DOHH2 (cell line): ENCODE measurements at regions not wholly inside any gene's neighbourhood (a gene's known extent, or its start where the extent isn't known, plus 50 kb on each side); places are given as distances from the start of the nearest gene placed in this dataset.

Experiments used
- EZH2phosphoT487 ChIP-seq: fragments of 200-600 bp; sonication (generic); IDR thresholded peaks from 2 replicates; pipeline ENCODE4 v1.6.1; 2017; ENCODE audit warnings: borderline replicate concordance, mild to moderate bottlenecking, antibody characterized with exemption, low read length, moderate library complexity, mixed read lengths
- TF ChIP-seq, protein P1 (sequence below): fragments of 200-600 bp; sonication (generic); IDR thresholded peaks from one replicate; pipeline ENCODE4 v1.5.1; 2014; ENCODE audit warnings: antibody characterized with exemption, mild to moderate bottlenecking, low read depth, low read length; ENCODE audit not compliant: poor library complexity, severe bottlenecking

GRCh38 chr13:72314210-72314609 lies 413.2 kb downstream of the MZT1 start:
- TF ChIP-seq, protein P1, sequence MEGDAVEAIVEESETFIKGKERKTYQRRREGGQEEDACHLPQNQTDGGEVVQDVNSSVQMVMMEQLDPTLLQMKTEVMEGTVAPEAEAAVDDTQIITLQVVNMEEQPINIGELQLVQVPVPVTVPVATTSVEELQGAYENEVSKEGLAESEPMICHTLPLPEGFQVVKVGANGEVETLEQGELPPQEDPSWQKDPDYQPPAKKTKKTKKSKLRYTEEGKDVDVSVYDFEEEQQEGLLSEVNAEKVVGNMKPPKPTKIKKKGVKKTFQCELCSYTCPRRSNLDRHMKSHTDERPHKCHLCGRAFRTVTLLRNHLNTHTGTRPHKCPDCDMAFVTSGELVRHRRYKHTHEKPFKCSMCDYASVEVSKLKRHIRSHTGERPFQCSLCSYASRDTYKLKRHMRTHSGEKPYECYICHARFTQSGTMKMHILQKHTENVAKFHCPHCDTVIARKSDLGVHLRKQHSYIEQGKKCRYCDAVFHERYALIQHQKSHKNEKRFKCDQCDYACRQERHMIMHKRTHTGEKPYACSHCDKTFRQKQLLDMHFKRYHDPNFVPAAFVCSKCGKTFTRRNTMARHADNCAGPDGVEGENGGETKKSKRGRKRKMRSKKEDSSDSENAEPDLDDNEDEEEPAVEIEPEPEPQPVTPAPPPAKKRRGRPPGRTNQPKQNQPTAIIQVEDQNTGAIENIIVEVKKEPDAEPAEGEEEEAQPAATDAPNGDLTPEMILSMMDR, result no peak
- TF ChIP-seq EZH2phosphoT487, result no peak
